ENCODE measurements at regions not wholly inside any gene's neighbourhood (a gene's known extent, or its start where the extent isn't known, plus 50 kb on each side); places are given as distances from the start of the nearest gene placed in this dataset.

GRCh38 chr2:6602471-6602870 is 263.2 kb downstream of the CMPK2 start:
- Histone ChIP-seq H3K9me3 (ENCODE audit: control extremely low read depth in 1 of 3, control insufficient read depth in 2 of 3, insufficient read depth in 1 of 3, low read length in 2 of 3) (no peaks in the 10 kb centered on the region), H2AFZ (ENCODE audit: insufficient read depth, low read depth, low read length, poor library complexity, severe bottlenecking) (no peak overlapping the region), H4K20me1 (ENCODE audit: control insufficient read depth, insufficient read depth, low read length, poor library complexity, severe bottlenecking) (no peaks in the 10 kb centered on the region), H3K27ac (ENCODE audit: low read length in 2 of 2) (no peak overlapping the region), H3K4me1 (ENCODE audit: control insufficient read depth in 2 of 2, insufficient read depth in 2 of 2, low read length in 2 of 2) (no peaks in the 10 kb centered on the region), H3K4me2 (replicated peaks; ENCODE audit: low read depth, low read length, poor library complexity, severe bottlenecking) (no peak overlapping the region), H3K4me3 (ENCODE audit: control extremely low read depth in 1 of 5, extremely low read depth in 1 of 5, insufficient read depth in 1 of 5, low read depth in 2 of 5, low read length in 4 of 5) (no peak overlapping the region), H3K79me2 (ENCODE audit: control insufficient read depth, insufficient read depth, low read length) (no peaks in the 10 kb centered on the region), H3K36me3 (replicated peaks in 1 of 2; ENCODE audit: control extremely low read depth in 1 of 2, control insufficient read depth in 1 of 2, extremely low read depth in 1 of 2, insufficient read depth in 2 of 2, low read length in 1 of 2) (no peaks in the 10 kb centered on the region), H3K9ac (ENCODE audit: low read length) (no peak overlapping the region), H3K27me3 (replicated peaks in 1 of 4; ENCODE audit: control extremely low read depth in 1 of 4, control insufficient read depth in 3 of 4, insufficient read depth in 4 of 4, low read length in 3 of 4) (no peaks in the 10 kb centered on the region)
- TF ChIP-seq, protein P1, sequence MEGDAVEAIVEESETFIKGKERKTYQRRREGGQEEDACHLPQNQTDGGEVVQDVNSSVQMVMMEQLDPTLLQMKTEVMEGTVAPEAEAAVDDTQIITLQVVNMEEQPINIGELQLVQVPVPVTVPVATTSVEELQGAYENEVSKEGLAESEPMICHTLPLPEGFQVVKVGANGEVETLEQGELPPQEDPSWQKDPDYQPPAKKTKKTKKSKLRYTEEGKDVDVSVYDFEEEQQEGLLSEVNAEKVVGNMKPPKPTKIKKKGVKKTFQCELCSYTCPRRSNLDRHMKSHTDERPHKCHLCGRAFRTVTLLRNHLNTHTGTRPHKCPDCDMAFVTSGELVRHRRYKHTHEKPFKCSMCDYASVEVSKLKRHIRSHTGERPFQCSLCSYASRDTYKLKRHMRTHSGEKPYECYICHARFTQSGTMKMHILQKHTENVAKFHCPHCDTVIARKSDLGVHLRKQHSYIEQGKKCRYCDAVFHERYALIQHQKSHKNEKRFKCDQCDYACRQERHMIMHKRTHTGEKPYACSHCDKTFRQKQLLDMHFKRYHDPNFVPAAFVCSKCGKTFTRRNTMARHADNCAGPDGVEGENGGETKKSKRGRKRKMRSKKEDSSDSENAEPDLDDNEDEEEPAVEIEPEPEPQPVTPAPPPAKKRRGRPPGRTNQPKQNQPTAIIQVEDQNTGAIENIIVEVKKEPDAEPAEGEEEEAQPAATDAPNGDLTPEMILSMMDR (IDR thresholded peaks at IDR 0.05), result no peak
- no peak for TF ChIP-seq EZH2 (IDR thresholded peaks at IDR 0.05; ENCODE audit: borderline replicate concordance, insufficient read depth, low read depth, low read length, poor library complexity, severe bottlenecking)
- Mint-ChIP-seq H3K4me1 (no peaks in the 10 kb centered on the region), H3K4me3 (no peak overlapping the region), H3K9me3 (ENCODE audit: insufficient read depth) (no peaks in the 10 kb centered on the region), H3K27ac (no peak overlapping the region), H3K27me3 (no peaks in the 10 kb centered on the region)
- CTCF ChIA-PET, result no interaction called here
- ATAC-seq (ENCODE audit: low read depth) (no peak), DNase-seq (no peak)
- intact Hi-C loops (cut with micrococcal nuclease), result no loop called here
- WGBS (ENCODE audit: insufficient coverage), result 96% methylated on average over 2 of the region's 4 CpGs
- POLR2A ChIA-PET, result no interaction called here

DNA sequence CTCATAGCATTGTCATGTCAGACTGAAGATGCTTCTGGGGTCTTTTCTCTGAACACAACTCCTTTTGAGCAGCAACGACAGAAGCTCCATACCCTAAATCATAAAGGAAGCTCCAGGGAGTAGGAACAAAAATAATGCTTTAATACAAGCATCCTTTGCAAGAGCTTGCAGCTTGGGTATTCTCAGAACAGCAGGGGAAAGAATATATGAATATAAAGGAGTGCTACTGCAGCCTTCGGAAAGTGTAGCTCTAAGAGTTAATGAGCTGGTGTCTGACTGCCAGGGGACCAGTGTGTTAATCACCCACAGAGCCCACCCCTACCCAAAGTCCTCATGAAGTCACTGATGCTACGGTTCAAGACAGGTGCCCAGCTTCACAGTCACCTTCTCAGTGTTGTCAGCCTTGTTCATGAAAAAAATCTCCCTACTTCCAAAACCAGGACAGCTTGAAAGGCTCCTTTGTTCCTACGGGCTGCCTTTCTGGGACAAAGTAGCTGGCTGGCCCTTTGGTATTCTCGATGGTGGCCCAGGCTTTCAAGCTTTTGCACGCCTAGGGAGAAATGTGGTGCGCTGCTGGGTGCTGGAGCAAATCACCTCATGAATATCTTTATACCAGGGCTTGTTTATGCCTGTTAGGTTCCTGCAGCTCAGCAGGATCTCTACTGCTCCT is 259.7 kb downstream of the CMPK2 start:
- 82% methylated on average over 3 of the region's 7 CpGs for WGBS (ENCODE audit: insufficient coverage)
- H3K4me3 ChIP-seq (ENCODE audit: control extremely low read depth in 1 of 5, extremely low read depth in 1 of 5, insufficient read depth in 1 of 5, low read depth in 2 of 5, low read length in 4 of 5), result no peak overlapping the region
- H3K79me2 ChIP-seq (ENCODE audit: control insufficient read depth, insufficient read depth, low read length), result no peaks in the 10 kb centered on the region
- DNase-seq (no peak), ATAC-seq (ENCODE audit: low read depth) (no peak)
- H2AFZ ChIP-seq (ENCODE audit: insufficient read depth, low read depth, low read length, poor library complexity, severe bottlenecking), result no peak overlapping the region
- no peak overlapping the region for H3K27ac ChIP-seq (ENCODE audit: low read length in 2 of 2)
- Mint-ChIP-seq H3K27me3 (no peaks in the 10 kb centered on the region), H3K4me1 (no peaks in the 10 kb centered on the region), H3K9me3 (ENCODE audit: insufficient read depth) (peaks cover 4% of the 10 kb centered on the region), H3K4me3 (no peak overlapping the region), H3K27ac (no peak overlapping the region)
- no peak for TF ChIP-seq EZH2 (IDR thresholded peaks at IDR 0.05; ENCODE audit: borderline replicate concordance, insufficient read depth, low read depth, low read length, poor library complexity, severe bottlenecking)
- TF ChIP-seq, protein P1 (IDR thresholded peaks at IDR 0.05), result no peak
- no peaks in the 10 kb centered on the region for H3K4me1 ChIP-seq (ENCODE audit: control insufficient read depth in 2 of 2, insufficient read depth in 2 of 2, low read length in 2 of 2)
- intact Hi-C loops (cut with micrococcal nuclease), result no loop called here
- no peaks in the 10 kb centered on the region for H3K27me3 ChIP-seq (replicated peaks in 1 of 4; ENCODE audit: control extremely low read depth in 1 of 4, control insufficient read depth in 3 of 4, insufficient read depth in 4 of 4, low read length in 3 of 4)
- H4K20me1 ChIP-seq (ENCODE audit: control insufficient read depth, insufficient read depth, low read length, poor library complexity, severe bottlenecking), result no peaks in the 10 kb centered on the region
- CTCF ChIA-PET, result interaction anchor here (0.6 kb wide), 1 partner anchor 11 kb away, joined by 6 read pairs; no protein-coding TSS in a partner anchor
- H3K4me2 ChIP-seq (replicated peaks; ENCODE audit: low read depth, low read length, poor library complexity, severe bottlenecking), result no peak overlapping the region
- peaks cover 0 to 3% (median 0%) of the 10 kb centered on the region in 3 donors for H3K9me3 ChIP-seq (ENCODE audit: control extremely low read depth in 1 of 3, control insufficient read depth in 2 of 3, insufficient read depth in 1 of 3, low read length in 2 of 3)
- no peaks in the 10 kb centered on the region for H3K36me3 ChIP-seq (replicated peaks in 1 of 2; ENCODE audit: control extremely low read depth in 1 of 2, control insufficient read depth in 1 of 2, extremely low read depth in 1 of 2, insufficient read depth in 2 of 2, low read length in 1 of 2)
- POLR2A ChIA-PET, result no interaction called here
- H3K9ac ChIP-seq (ENCODE audit: low read length), result no peak overlapping the region

Data from B cell (primary cell).